ENCODE measurements at regions not wholly inside any gene's neighbourhood (a gene's known extent, or its start where the extent isn't known, plus 50 kb on each side); places are given as distances from the start of the nearest gene placed in this dataset.

DNA sequence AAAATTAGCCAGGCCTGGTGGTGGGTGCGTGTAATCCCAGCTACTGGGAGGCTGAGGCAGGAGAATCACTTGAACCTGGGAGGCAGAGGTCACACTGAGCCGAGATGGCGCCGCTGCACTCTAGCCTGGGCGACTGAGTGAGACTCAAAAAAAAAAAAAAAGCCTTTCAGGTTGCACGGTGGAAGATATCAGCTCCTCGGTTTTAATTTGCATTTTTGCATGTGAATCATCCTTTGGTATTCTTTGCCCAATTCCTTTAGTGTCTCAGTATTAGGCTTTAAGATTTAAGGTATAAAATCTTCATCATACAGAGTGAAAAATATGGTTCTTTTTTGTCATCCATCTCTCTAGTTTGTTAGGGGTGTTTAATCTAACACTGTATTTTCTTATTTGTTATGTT is 173.6 kb upstream of the S1PR3 start:
- H2BK5ac ChIP-seq (ENCODE audit: low read depth, low read length, poor library complexity, severe bottlenecking), result no peak overlapping the region
- no peak overlapping the region for H3K4me3 ChIP-seq (ENCODE audit: insufficient read depth, low read depth, low read length)
- no peak overlapping the region for H2BK120ac ChIP-seq (ENCODE audit: low read depth, low read length)
- H4K20me1 ChIP-seq (ENCODE audit: insufficient read depth, low read length), result no peaks in the 10 kb centered on the region
- WGBS, 2 experiments (ENCODE audit: extremely low coverage in 2 of 2, insufficient read length in 1 of 2), result 91% methylated on average over 3 of the region's 7 CpGs; no CpG with 5 or more reads in 1 of the 2 experiments
- H4K5ac ChIP-seq (ENCODE audit: low read depth, low read length), result no peak overlapping the region
- peaks cover 18% of the 10 kb centered on the region for H3K4me1 ChIP-seq (ENCODE audit: control insufficient read depth, insufficient read depth, low read length)
- H3K27me3 ChIP-seq (ENCODE audit: control insufficient read depth, insufficient read depth, low read length), result no peaks in the 10 kb centered on the region
- no peak overlapping the region for H3K4me2 ChIP-seq (ENCODE audit: low read depth, low read length)
- no peaks in the 10 kb centered on the region for H3K9me3 ChIP-seq (ENCODE audit: control insufficient read depth, insufficient read depth, low read length)
- in situ Hi-C loops (cut with MboI; ENCODE audit: low sequenced_read_pairs), result no loop called here
- H3K4ac ChIP-seq (ENCODE audit: low read depth, low read length), result no peak overlapping the region
- no peak overlapping the region for H3K23ac ChIP-seq (ENCODE audit: low read depth, low read length)
- H4K8ac ChIP-seq (ENCODE audit: low read depth in 2 of 2, low read length in 2 of 2), result 0 out of 4 replicates have a peak overlapping the region, but pooled peaks of 1 of the 2 experiments have one; percentile 43
- no peak overlapping the region for H4K91ac ChIP-seq (ENCODE audit: insufficient read depth, low read depth, low read length)
- H2AK5ac ChIP-seq (ENCODE audit: low read depth, low read length), result no peak overlapping the region
- no peak for TF ChIP-seq NFE2L2 (IDR thresholded peaks at IDR 0.05; ENCODE audit: low read depth, low read length)
- TF ChIP-seq, protein P1, sequence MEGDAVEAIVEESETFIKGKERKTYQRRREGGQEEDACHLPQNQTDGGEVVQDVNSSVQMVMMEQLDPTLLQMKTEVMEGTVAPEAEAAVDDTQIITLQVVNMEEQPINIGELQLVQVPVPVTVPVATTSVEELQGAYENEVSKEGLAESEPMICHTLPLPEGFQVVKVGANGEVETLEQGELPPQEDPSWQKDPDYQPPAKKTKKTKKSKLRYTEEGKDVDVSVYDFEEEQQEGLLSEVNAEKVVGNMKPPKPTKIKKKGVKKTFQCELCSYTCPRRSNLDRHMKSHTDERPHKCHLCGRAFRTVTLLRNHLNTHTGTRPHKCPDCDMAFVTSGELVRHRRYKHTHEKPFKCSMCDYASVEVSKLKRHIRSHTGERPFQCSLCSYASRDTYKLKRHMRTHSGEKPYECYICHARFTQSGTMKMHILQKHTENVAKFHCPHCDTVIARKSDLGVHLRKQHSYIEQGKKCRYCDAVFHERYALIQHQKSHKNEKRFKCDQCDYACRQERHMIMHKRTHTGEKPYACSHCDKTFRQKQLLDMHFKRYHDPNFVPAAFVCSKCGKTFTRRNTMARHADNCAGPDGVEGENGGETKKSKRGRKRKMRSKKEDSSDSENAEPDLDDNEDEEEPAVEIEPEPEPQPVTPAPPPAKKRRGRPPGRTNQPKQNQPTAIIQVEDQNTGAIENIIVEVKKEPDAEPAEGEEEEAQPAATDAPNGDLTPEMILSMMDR (conservative IDR thresholded peaks at IDR 0.05; ENCODE audit: low read depth, low read length), result no peak
- no peak for TF ChIP-seq CEBPB (IDR thresholded peaks at IDR 0.05; ENCODE audit: low read depth, low read length)
- no peak for TF ChIP-seq MXI1 (IDR thresholded peaks at IDR 0.05; ENCODE audit: borderline replicate concordance, low read depth, low read length)
- TF ChIP-seq SMC3 (IDR thresholded peaks at IDR 0.05; ENCODE audit: low read depth, low read length), result no peak
- TF ChIP-seq MAZ (IDR thresholded peaks at IDR 0.05; ENCODE audit: borderline replicate concordance, low read depth, low read length), result no peak
- TF ChIP-seq POLR2A (IDR thresholded peaks at IDR 0.05; ENCODE audit: low read depth, low read length), result no peak
- TF ChIP-seq MAFK (IDR thresholded peaks at IDR 0.05; ENCODE audit: low read depth, low read length), result no peak
- no peak for TF ChIP-seq FOS (IDR thresholded peaks at IDR 0.05; ENCODE audit: low read depth, low read length)
- ATAC-seq (ENCODE audit: low read depth) (no peak), DNase-seq (no peak)
- H3K36me3 ChIP-seq (ENCODE audit: control insufficient read depth, insufficient read depth, low read length), result no peaks in the 10 kb centered on the region
- no peak overlapping the region for H3K9ac ChIP-seq (ENCODE audit: low read depth, low read length)
- no peak overlapping the region for H2BK20ac ChIP-seq (ENCODE audit: low read depth, low read length)
- peaks cover 22% of the 10 kb centered on the region for H3K9me1 ChIP-seq (ENCODE audit: insufficient read depth, low read length)
- dilution Hi-C loops (cut with HindIII; ENCODE audit: low sequenced_read_pairs, unreplicated experiment), result no loop called here
- BruUV-seq (replicated peaks), result no TSS peak
- no peak overlapping the region for H2AK9ac ChIP-seq (replicated peaks; ENCODE audit: low read depth, low read length, poor library complexity)
- H2AFZ ChIP-seq (replicated peaks; ENCODE audit: low read length, poor library complexity), result no peak overlapping the region
- 0 out of 3 replicates have a peak overlapping the region, but pooled peaks have one; percentile 35 for H2BK15ac ChIP-seq (ENCODE audit: low read depth, low read length)
- H3K18ac ChIP-seq (ENCODE audit: low read depth, low read length), result no peak overlapping the region
- intact Hi-C loops (cut with micrococcal nuclease), result no loop called here
- ChIA-PET POLR2A (ENCODE audit: unreplicated experiment) (no interaction called here), CTCF (no interaction called here)
- no peak overlapping the region for H3K27ac ChIP-seq (ENCODE audit: insufficient read depth, low read length)
- no peak overlapping the region for H3K56ac ChIP-seq (ENCODE audit: extremely low read depth, insufficient read depth, low read length)
- H3K79me1 ChIP-seq (ENCODE audit: low read depth in 1 of 2, low read length in 2 of 2), result 0 out of 4 replicates have a peak, but pooled peaks cover 0 to 5% of the 10 kb centered on the region in 2 experiments
- H3K14ac ChIP-seq (replicated peaks; ENCODE audit: low read depth, low read length), result no peak overlapping the region

Data from IMR-90 (cell line).